Breast epithelium (tissue), 3 donors: ENCODE measurements at regions not wholly inside any gene's neighbourhood (a gene's known extent, or its start where the extent isn't known, plus 50 kb on each side); places are given as distances from the start of the nearest gene placed in this dataset.

Source experiments
- CTCF ChIP-seq, 3 donors: fragments of 450-650 bp; IDR thresholded peaks; one replicate each; pipeline ENCODE4 v1.5.1; 2016 to 2017; ENCODE audit warnings: antibody characterized with exemption in 3 of 3, mild to moderate bottlenecking in 3 of 3, moderate library complexity in 3 of 3
- POLR2A ChIP-seq: fragments of 450-650 bp; IDR thresholded peaks from one replicate; pipeline ENCODE4 v1.6.1; 2016; ENCODE audit warnings: antibody characterized with exemption, mild to moderate bottlenecking, moderate library complexity
- POLR2AphosphoS5 ChIP-seq, 3 donors: sonication (generic); formaldehyde crosslinking; IDR thresholded peaks; one replicate each; pipeline ENCODE4 v1.6.1; 2017; ENCODE audit warnings: antibody characterized with exemption in 3 of 3

- TF ChIP-seq POLR2AphosphoS5 (IDR thresholded peaks at IDR 0.05) (no peak), CTCF (IDR thresholded peaks at IDR 0.05) (no peak), POLR2A (no peak)
Observed at GRCh38 chr7:68688416-68689086, 909.7 kb upstream of the AUTS2 start.
